ENCODE measurements at regions not wholly inside any gene's neighbourhood (a gene's known extent, or its start where the extent isn't known, plus 50 kb on each side); places are given as distances from the start of the nearest gene placed in this dataset.

GRCh38 chr6:101117393-101118135 is 236.4 kb upstream of the ASCC3 start:
- TF ChIP-seq CTCF (IDR thresholded peaks at IDR 0.05; ENCODE audit: insufficient read depth, low read length, poor library complexity, severe bottlenecking) = no peak
- TF ChIP-seq EZH2phosphoT487 (conservative IDR thresholded peaks at IDR 0.05; ENCODE audit: low read length) = no peak

Measured in SU-DHL-6 (cell line).